HT1080 (cell line): ENCODE measurements at regions not wholly inside any gene's neighbourhood (a gene's known extent, or its start where the extent isn't known, plus 50 kb on each side); places are given as distances from the start of the nearest gene placed in this dataset.
A peak's percentile ranks its signal among the peaks of the same experiment; 100 is the strongest.

Experiments
- DNase-seq: peaks from one replicate; pipeline ENCODE4 v3.0.0-alpha.2; 2015; ENCODE audit warnings: low read depth

DNA sequence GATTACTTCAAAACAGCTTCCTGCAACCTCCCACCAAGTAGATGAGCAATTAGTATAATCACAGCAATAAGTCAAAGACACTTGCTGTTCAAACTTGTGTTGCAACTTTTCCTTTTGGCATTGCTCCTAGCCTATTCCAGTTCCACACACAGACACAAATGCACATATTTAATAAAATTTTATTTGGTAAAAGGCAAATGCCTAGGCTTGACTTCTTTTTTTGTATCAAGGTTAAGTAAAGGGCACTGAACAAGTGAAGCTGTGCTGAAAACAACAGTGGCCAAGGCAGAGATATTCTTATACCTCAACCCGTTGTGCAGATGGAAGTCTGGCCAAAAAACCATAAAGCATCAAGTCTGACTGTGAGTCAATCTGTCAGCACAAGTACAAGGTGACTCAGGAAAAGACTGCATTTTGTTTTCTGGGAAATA lies 708.4 kb upstream of the CITED2 start:
- DNase-seq, result peak; percentile 18

DNA sequence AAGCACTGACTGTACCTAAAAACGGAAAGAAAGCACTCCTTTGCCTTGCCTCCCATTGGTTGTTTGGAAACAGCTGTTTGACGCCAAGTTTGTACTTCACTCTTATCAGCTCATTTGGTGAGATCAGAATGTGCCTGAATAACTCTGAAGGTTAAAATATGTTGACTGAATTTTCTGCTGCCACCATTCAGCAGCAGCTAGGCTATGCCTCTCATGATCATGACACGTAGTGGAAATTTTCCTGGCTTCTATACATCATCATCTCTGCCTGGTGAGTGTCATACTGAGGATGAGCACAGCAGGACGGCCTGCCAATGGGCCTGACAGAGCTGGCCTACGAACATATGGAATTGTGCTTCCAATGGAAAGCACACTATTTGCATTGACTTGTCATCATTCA lies 704.9 kb upstream of the CITED2 start:
- DNase-seq, result no peak

DNA sequence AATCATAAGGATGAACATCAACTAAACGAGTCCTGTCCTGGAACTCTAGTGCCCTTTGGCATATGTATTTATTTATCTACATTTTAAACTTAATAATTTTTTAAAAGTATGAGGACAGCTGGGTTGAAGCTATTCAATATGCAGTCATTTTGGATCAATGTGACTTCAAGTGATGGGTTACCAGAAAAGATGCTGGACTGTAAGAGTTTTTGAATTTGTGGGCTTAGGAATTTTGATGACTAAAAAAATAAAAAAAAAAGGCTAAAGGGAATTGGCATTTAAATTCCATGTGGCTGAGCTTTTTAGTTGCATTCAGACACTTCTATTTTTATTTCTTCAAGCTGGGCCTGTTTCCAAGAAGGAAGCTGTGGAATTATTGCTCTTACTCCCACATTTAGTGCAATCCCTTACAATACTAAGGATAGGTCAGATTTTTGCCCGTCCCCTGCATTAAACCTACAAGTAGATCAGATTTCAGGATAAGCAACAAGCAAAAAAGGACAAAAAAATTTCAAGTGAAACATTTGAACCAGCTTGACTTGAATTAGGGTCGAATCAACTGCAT lies 704.2 kb upstream of the CITED2 start:
- peak; percentile 69 for DNase-seq

DNA sequence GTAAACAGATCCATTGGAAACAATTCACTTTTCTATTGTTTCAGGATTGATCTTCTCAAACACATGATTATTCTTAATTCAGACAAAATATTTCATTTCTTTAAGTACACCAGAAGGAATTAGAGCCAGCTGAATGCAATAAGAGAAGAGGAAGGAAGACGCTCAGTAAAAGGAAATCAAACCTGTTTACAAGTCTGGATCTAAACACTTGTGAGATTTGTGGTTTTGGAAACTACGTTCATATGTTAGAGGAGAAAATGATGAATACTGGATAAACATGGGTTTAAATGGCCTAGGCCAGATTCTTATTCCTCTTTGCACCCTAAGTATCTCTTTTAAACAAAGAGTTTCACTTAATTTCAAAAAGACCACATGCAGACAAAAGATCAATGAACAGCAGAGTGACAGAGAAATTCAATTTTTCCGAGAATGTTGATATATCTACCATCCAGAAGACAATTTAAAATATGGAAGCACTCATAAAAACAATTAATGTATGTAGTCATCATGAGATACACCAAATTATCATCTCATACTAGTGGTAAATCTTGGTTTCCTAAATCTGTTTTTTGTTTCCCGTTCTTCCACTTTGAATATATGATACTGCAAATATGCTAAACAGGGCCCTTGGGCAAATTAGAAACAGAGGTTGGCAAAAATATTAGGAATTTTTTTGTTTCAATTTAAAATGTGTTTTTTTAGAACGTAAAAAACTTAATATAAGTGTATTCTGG lies 703.5 kb upstream of the CITED2 start:
- DNase-seq, result no peak

DNA sequence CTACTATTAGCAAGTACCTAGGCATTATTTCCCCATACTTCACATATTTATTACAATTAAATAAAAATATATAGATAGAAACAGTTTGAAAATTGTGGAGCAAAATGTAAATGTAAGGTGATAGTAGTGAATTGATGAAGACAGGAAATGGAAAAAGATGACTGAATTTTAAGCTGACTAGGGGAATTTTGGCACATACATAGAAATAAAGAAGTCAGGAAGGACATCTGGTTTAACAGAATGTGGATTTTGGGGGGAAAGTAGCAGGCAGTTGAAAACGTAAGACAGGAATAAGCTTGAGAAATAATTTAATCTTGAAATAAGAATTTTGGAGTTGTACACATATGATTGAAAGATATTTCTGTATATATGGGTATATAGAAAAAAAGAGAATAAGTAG lies 701.7 kb upstream of the CITED2 start:
- no peak for DNase-seq

DNA sequence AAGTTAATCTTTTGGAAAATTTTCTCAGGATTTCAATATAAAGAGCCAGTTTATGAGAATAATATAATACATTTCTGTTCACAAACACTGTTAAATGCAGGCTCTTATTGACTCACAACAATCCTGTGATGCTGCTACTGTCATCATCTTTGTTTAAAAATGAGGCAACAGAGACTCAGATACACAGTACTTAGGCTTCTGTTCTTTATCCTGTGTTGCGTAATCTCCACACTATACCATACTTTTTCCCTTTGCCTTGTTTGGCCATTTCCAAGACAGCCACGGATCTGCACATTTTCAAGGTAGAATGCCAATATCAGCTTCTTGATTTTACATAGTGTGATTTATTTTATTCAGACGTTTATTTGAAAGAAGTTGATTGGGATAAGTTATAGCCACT lies 699.0 kb upstream of the CITED2 start:
- DNase-seq, result no peak

DNA sequence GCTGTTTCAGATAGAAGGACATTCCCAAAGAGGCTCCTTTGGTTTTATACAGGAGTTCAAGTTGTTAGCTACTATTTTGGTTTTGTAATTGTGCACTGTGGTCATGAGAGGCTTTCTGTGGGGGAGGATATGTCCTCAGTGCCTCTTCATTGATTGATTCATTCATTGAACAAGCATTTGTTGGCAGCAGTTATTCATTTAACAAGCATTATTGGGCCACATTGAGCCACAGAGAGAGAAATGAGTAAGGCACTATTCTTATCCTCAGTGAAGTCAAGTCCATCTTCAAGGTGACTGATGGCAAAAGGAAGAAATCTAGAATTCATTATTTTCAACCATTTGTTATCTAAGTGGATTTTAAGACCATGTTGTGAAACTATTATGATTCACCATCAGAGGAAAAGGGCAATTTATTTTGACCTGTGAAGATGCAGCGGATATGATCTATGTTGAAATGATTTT lies 697.2 kb upstream of the CITED2 start:
- peak; percentile 38 for DNase-seq

DNA sequence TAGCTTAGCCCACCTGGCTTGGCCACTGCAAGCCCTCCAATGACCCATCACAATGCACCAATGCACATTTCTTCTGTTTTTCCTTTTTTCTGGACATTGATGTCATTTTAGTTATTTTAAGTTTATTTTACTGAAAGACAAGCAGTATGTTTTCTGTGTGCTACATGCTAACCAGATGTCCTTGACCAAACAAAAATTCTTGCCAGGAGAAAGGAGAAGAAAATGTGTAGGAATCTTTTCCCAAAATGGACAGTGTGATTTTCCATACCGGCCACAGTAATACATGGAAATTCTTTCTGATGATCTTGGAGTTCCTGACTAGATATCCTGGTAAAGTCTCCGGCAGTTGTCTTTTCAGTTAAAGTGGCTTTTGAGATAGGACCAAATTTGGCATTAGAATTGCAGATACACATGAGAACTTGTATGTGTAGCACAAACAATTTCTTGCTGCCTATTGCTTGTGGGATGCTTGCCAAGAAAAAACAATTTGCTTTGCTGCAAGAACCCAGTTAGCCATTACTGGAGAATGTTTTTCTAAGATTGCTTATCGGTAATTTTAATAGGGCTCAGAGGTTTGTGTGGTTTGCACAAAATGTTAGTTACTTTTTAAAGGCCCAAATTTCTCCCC lies 696.5 kb upstream of the CITED2 start:
- DNase-seq, result no peak

DNA sequence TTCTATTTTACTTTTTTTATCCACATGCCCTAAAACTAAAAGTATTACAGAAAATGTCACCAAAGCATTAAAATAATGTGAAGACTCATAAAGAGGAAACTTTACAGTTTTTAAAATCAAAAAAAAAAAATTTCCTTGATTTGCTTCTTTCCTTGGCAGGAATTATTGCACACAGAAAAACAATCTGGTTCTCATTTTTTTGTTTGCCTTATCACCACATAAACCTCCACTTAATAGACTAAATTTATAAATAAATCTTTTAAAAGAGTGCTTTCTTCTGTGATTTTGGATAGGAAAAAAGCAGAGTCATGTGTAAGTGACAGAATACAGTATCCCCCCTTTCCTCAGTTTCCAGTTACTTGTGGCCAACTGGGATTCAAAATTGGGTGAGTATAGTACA lies 695.1 kb upstream of the CITED2 start:
- no peak for DNase-seq

DNA sequence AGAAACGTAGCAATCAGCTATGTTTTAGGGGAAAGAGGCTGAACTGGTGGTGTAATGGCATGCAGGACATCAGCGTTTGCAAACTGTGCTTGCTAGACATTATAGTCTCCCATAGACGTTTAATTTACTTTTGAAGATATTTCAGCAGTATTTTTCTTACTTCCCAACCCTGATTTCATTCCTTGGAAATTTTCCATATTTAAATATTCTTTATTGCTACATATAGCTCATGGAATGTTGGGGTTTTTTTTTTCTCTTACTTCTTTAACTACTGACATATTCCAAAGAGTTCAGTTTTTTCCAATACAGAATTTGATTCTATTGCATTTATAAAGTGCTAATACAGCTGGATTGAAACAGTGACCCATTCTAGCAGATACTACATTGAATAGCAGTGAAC lies 694.4 kb upstream of the CITED2 start:
- DNase-seq, result no peak

DNA sequence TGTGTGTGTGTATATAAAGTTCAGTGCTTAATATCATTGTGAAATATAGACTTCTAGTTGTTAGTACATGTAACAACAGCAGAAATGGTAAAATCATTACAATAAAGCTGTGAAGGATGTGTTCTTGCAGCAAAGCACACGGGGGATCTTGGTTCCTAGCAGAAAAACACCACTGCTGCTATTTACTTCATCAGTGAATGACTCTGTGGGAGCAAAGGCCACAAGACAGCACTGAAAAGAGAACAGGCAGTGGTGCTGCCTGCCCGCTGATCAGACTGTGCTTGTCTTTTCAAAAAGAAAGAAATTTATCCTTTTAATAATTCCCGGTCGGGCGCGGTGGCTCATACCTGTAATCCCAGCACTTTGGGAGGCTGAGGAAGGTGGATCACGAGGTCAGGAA lies 689.9 kb upstream of the CITED2 start:
- DNase-seq, result no peak

DNA sequence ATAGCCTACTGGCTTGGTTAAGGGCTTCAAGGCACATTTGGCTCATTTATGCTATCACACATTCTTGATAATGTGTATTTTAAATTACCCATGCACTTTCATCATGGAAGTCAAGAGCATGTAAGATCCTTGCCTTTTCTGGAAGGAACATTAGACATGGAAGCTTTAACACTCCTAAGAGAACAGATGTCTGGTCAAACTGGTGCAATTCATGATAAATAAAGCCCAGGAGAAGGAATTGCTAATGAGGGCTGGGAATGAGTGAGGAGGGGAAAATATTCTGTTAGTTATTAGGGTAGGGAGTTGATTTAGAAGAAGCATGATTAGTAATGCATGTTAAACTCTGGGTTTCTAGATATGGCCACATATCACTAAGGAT lies 688.6 kb upstream of the CITED2 start:
- no peak for DNase-seq

DNA sequence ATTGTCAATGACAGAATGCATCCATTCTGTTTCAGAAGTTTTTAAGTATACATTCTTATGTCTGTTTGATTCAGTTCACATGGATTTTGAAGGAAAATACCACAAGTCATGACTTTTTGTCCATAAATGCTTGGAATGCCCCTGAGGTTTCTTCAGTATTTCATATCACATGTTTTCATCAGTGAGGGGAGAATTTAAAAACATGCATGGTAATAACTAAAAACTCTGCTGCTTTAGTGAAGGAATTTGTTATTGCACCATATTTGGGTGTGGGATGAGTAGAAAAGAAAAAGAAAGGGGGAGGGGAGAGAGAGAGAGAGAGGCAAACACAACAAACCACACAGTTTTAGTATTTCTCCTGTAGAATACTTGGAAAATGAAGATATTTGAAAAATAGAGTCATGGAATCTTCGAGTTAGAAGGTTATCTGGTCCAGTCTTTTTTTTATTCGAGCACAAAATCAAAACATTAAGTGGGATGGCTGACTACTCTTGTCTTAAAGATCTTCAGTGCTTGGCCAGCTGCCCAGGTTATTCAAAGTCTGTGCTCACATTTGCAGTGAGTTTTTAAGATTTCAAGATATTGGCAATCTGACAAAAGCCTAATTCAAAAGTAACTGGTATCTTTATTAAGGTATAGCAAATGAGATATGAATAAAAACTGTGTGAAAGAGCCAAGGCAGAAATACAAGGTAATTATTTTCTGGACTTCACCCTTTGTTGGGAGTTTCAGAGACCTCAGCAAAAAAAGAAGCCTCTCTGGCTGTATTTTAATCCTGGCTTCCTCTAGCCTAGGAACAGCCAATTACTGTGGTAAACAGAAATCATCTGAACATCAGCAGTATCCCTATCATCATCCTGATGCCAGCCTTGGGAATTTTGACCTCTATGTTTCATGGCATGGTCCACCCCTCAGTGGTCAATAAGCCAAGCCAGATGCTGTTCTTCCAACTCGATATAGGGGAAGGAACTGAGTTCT lies 687.9 kb upstream of the CITED2 start:
- DNase-seq, result peak; percentile 79

DNA sequence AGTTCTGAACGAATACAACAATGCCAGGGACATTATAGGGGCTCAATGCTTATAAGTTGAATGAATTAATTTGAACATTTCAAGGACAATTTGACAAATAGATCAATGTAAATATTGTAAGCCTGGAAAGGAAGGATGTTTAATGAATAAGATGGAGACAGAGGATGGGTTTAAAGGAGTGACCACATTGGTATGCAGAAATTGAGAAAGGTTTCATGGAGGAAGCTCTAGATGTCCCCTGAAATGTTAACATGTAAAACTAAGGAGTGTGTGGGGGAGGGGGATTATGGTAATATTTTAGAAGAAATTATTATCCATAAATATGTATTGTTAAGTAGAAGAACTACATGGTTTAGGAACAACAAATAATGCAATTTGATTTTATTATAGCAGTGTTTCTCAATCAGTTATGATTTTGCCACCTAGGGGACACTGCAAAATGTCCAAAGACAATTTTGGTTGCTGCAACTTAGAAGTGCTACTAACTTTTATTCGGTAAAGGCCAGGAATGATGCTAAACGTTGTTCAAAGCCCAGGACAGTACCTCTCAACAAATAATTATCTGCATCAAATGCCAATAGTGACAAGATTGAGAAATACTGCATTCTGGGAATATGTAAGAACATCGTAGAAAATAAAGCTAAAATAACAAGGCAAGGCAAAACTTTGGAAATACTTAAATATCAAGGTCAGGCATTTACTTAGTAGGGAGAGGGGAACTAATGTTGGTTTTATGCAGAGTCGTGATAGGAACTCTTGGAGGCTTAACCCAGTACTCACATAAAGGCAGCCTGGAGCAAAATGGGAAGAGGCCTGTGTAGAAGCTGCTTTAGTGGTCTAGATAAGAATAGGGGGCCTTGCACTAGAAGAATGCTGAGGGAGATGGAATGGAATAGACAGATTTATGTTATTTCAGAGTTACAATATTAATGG lies 686.9 kb upstream of the CITED2 start:
- DNase-seq, result no peak

DNA sequence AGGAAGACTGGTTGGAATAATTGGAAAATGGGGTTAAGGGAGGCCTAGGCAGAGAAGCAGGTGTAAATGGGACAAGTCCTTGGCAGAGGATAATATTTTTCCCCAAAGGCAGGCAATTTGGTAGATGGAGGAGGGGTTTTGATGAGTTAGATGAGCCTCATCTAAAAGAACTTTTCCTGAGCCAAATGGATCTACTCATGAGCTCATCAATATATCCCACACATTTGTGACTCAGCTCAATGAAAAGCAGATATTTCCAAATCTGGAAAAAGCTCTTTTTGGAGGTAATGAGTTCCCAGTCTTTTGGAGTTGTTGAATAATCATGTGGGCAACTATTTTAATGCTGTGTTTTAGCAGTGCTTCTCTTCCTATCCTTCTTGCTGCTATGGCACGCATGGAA lies 685.5 kb upstream of the CITED2 start:
- DNase-seq, result no peak

DNA sequence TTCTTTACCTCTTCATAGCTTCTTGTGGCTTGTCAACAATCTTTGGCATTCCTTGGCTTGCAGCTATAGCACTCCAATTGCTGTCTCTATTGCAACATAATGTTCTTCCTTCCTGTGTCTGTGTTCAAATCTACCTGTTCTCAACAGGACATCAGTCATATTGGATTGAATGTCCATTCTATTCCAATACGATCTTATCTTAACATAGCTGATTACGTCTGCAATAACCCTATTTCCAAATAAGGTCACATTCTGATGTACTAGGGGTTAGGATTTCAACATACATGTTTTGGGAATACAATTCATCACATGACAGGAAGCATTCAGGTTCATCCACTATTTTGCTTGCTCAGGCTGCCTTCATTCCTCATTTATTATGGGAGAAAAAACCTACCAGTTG lies 684.4 kb upstream of the CITED2 start:
- no peak for DNase-seq

DNA sequence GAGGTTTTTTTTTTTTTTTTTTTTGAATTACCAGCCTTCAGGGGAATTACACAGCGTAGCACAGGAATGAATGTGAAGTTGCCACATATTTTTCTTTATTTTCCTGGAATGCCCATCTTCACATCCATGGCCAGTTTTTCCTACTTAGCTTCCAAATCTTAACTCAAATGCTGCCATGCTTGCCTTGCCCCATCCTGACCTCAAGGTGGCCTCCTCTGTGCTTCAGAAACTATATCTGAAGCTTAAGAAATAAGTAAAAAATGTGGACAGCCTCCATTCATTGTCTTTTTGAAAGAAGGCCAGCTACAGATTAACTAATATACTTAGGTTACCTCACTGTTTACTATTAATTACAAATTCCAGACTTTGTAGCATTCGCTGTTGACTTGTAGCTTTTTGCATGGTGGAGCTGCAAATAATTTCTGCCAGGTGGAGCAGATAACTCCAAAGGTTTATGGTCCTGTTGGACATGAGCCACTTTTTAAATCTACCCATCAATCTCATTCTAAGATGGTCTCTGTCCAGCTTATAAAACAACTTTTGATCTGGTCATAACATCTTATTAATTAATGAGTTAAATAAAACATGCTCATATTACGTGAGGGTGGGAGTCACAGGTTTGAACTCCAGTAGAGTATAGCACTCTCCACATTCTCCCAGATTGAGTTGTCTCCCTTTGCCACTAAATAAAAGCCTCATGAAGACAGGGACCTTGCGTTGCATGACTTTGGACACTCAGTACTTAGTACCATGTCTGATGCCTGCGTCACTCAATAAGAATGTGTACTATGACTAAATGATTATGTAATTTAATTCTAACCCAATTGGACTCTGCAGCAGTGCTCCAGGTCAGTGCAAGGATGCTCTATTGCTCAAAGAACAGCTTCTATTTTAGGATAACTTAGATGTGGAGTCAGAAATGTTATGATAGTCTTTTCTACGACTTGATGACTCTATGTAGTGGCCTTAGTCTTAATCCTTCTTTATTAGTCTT lies 678.6 kb upstream of the CITED2 start:
- no peak for DNase-seq

DNA sequence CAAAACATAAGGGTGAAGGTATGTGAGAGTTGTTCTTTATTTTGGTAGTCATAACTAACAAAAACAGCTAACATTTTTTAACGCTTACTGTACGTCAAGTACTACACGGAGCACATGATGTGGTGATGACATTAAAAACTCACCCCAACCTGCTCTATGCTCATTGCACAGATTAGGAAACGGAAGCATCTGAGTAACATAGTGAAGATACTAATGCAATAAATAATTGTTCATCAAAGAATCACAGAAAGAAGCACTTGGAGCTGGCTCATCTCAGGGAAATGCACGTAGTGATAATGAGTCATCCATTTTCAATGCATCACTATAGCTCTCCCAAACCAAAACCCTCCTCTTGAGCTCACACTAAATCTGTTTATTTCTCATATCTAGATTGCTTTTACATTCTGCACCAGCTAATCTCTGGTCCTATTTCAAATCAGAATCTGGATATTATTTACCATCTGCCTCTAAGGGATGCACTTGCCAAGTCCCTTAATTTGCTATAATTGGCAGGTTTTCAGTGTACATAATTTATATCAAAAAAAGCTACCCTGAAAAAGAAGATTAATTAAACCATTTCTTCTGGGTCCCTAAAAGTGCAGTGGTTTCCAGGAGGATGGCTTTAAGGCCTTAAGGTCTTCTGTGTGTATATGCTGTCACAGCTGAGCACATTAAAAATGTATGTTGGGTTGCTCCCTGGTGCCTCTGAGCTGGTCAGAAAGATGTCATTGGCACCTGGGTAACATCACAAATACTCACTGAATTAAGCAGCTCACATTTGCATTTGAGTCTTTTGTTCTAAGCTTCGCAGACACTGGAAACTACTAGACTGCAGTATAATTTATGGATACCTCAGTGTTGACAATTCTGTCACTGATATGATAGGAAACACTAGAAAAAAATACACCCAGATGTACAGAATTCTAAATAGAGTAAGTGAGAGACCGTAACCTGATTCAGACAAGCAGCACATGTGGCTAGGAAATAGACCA lies 677.4 kb upstream of the CITED2 start:
- DNase-seq, result peak; percentile 92
